H1 (cell line): ENCODE measurements at regions not wholly inside any gene's neighbourhood (a gene's known extent, or its start where the extent isn't known, plus 50 kb on each side); places are given as distances from the start of the nearest gene placed in this dataset.

Experiments used
- CBX5 ChIP-seq: fragments of 300-800, 300-1000 bp; sonication (generic); IDR thresholded peaks from 2 replicates; pipeline ENCODE4 v1.7.1; 2016; ENCODE audit warnings: antibody characterized with exemption, low read length, low read depth
- FOSL1 ChIP-seq: IDR thresholded peaks from 2 replicates; pipeline ENCODE4 v1.6.1; 2011; ENCODE audit warnings: mild to moderate bottlenecking, low read depth, low read length, moderate library complexity; ENCODE audit not compliant: insufficient read depth
- GABPA ChIP-seq: IDR thresholded peaks from 2 replicates; pipeline ENCODE4 v1.6.1; 2011; ENCODE audit warnings: mild to moderate bottlenecking, low read length, moderate library complexity, borderline replicate concordance; ENCODE audit not compliant: insufficient read depth
- HDAC6 ChIP-seq: IDR thresholded peaks from one replicate; pipeline ENCODE4 v1.7.1; 2012; ENCODE audit warnings: low read depth, mild to moderate bottlenecking, inconsistent platforms, low read length, moderate library complexity
- SIN3A ChIP-seq, 2 experiments: IDR thresholded peaks in 1 of 2; conservative IDR thresholded peaks in 1 of 2; 2 replicates each; pipeline ENCODE4 v1.6.1; 2011 to 2012; ENCODE audit warnings: low read length in 2 of 2, improper control_type of control experiment in 1 of 2, low read depth in 1 of 2, mild to moderate bottlenecking in 1 of 2
- SP4 ChIP-seq: IDR thresholded peaks from 2 replicates; pipeline ENCODE4 v1.6.1; 2012; ENCODE audit warnings: low read length, inconsistent platforms
- TF ChIP-seq, protein P1 (sequence below): fragments of 300-600 bp; sonication (generic); IDR thresholded peaks from 2 replicates; pipeline ENCODE4 v1.7.1; 2012; ENCODE audit warnings: low read length, moderate library complexity, mild to moderate bottlenecking, inconsistent platforms; ENCODE audit not compliant: insufficient replicate concordance
- TF ChIP-seq, protein P2 (sequence below), 3 experiments: IDR thresholded peaks; 1 replicate in 2 of 3; 2 replicates in 1 of 3; pipeline versions ENCODE4 v1.5.1 to v1.6.1; 2011; ENCODE audit warnings: low read length in 3 of 3, mild to moderate bottlenecking in 3 of 3, inconsistent platforms in 2 of 3, low read depth in 1 of 3, moderate library complexity in 1 of 3; ENCODE audit not compliant: insufficient read depth in 1 of 3; ENCODE audit errors: control extremely low read depth in 1 of 3
- TF ChIP-seq, protein P3 (sequence below): IDR thresholded peaks from 2 replicates; pipeline ENCODE4 v1.6.1; 2012; ENCODE audit warnings: inconsistent platforms

DNA sequence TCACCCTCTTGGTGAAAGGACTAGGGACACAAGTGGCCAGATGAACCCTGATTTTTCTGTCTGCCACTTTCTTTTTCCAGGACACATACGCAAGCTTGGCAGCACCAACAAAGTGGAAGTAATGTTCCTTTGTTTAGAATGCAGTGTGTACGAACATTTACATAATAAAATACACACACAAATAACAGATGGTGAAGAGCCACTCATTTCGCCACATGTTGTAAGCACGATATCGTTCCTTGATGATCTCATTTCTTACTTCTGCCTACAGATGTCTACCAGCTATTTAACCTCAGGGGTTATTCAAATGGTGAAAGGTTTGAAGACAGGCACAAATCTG, 670.2 kb upstream of the CXADR start (continued):
- TF ChIP-seq, protein P1, sequence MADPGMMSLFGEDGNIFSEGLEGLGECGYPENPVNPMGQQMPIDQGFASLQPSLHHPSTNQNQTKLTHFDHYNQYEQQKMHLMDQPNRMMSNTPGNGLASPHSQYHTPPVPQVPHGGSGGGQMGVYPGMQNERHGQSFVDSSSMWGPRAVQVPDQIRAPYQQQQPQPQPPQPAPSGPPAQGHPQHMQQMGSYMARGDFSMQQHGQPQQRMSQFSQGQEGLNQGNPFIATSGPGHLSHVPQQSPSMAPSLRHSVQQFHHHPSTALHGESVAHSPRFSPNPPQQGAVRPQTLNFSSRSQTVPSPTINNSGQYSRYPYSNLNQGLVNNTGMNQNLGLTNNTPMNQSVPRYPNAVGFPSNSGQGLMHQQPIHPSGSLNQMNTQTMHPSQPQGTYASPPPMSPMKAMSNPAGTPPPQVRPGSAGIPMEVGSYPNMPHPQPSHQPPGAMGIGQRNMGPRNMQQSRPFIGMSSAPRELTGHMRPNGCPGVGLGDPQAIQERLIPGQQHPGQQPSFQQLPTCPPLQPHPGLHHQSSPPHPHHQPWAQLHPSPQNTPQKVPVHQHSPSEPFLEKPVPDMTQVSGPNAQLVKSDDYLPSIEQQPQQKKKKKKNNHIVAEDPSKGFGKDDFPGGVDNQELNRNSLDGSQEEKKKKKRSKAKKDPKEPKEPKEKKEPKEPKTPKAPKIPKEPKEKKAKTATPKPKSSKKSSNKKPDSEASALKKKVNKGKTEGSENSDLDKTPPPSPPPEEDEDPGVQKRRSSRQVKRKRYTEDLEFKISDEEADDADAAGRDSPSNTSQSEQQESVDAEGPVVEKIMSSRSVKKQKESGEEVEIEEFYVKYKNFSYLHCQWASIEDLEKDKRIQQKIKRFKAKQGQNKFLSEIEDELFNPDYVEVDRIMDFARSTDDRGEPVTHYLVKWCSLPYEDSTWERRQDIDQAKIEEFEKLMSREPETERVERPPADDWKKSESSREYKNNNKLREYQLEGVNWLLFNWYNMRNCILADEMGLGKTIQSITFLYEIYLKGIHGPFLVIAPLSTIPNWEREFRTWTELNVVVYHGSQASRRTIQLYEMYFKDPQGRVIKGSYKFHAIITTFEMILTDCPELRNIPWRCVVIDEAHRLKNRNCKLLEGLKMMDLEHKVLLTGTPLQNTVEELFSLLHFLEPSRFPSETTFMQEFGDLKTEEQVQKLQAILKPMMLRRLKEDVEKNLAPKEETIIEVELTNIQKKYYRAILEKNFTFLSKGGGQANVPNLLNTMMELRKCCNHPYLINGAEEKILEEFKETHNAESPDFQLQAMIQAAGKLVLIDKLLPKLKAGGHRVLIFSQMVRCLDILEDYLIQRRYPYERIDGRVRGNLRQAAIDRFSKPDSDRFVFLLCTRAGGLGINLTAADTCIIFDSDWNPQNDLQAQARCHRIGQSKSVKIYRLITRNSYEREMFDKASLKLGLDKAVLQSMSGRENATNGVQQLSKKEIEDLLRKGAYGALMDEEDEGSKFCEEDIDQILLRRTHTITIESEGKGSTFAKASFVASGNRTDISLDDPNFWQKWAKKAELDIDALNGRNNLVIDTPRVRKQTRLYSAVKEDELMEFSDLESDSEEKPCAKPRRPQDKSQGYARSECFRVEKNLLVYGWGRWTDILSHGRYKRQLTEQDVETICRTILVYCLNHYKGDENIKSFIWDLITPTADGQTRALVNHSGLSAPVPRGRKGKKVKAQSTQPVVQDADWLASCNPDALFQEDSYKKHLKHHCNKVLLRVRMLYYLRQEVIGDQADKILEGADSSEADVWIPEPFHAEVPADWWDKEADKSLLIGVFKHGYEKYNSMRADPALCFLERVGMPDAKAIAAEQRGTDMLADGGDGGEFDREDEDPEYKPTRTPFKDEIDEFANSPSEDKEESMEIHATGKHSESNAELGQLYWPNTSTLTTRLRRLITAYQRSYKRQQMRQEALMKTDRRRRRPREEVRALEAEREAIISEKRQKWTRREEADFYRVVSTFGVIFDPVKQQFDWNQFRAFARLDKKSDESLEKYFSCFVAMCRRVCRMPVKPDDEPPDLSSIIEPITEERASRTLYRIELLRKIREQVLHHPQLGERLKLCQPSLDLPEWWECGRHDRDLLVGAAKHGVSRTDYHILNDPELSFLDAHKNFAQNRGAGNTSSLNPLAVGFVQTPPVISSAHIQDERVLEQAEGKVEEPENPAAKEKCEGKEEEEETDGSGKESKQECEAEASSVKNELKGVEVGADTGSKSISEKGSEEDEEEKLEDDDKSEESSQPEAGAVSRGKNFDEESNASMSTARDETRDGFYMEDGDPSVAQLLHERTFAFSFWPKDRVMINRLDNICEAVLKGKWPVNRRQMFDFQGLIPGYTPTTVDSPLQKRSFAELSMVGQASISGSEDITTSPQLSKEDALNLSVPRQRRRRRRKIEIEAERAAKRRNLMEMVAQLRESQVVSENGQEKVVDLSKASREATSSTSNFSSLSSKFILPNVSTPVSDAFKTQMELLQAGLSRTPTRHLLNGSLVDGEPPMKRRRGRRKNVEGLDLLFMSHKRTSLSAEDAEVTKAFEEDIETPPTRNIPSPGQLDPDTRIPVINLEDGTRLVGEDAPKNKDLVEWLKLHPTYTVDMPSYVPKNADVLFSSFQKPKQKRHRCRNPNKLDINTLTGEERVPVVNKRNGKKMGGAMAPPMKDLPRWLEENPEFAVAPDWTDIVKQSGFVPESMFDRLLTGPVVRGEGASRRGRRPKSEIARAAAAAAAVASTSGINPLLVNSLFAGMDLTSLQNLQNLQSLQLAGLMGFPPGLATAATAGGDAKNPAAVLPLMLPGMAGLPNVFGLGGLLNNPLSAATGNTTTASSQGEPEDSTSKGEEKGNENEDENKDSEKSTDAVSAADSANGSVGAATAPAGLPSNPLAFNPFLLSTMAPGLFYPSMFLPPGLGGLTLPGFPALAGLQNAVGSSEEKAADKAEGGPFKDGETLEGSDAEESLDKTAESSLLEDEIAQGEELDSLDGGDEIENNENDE: no peak
- TF ChIP-seq HDAC6: no peak
- no peak for TF ChIP-seq FOSL1
- TF ChIP-seq, protein P2, sequence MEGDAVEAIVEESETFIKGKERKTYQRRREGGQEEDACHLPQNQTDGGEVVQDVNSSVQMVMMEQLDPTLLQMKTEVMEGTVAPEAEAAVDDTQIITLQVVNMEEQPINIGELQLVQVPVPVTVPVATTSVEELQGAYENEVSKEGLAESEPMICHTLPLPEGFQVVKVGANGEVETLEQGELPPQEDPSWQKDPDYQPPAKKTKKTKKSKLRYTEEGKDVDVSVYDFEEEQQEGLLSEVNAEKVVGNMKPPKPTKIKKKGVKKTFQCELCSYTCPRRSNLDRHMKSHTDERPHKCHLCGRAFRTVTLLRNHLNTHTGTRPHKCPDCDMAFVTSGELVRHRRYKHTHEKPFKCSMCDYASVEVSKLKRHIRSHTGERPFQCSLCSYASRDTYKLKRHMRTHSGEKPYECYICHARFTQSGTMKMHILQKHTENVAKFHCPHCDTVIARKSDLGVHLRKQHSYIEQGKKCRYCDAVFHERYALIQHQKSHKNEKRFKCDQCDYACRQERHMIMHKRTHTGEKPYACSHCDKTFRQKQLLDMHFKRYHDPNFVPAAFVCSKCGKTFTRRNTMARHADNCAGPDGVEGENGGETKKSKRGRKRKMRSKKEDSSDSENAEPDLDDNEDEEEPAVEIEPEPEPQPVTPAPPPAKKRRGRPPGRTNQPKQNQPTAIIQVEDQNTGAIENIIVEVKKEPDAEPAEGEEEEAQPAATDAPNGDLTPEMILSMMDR (IDR thresholded peaks at IDR 0.05; ENCODE audit: control extremely low read depth in 1 of 3, insufficient read depth in 1 of 3, low read depth in 1 of 3, low read length in 3 of 3): no peak
- no peak for TF ChIP-seq SP4
- TF ChIP-seq SIN3A (conservative IDR thresholded peaks at IDR 0.05 in 1 of 2, IDR thresholded peaks at IDR 0.05 in 1 of 2; ENCODE audit: low read depth in 1 of 2, low read length in 2 of 2): no peak
- no peak for TF ChIP-seq CBX5
- TF ChIP-seq, protein P3, sequence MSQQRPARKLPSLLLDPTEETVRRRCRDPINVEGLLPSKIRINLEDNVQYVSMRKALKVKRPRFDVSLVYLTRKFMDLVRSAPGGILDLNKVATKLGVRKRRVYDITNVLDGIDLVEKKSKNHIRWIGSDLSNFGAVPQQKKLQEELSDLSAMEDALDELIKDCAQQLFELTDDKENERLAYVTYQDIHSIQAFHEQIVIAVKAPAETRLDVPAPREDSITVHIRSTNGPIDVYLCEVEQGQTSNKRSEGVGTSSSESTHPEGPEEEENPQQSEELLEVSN: no peak
- TF ChIP-seq GABPA: no peak
